ENCODE measurements at regions not wholly inside any gene's neighbourhood (a gene's known extent, or its start where the extent isn't known, plus 50 kb on each side); places are given as distances from the start of the nearest gene placed in this dataset.
A peak's percentile ranks its signal among the peaks of the same experiment; 100 is the strongest.

- no peaks in the 10 kb centered on the region for H3K27me3 ChIP-seq (ENCODE audit: insufficient read depth, low read length)
- H3K9ac ChIP-seq (ENCODE audit: low read length): no peak overlapping the region
- no peaks in the 10 kb centered on the region for H3K9me3 ChIP-seq (ENCODE audit: insufficient read depth, low read depth, low read length)
- H2BK120ac ChIP-seq (ENCODE audit: insufficient read depth, low read length, poor library complexity): no peak overlapping the region
- no peak overlapping the region for H3K4me3 ChIP-seq (ENCODE audit: low read depth, low read length)
- H2AFZ ChIP-seq (ENCODE audit: insufficient read depth, low read length, poor library complexity): no peak overlapping the region
- H4K8ac ChIP-seq (ENCODE audit: low read depth, low read length): no peak overlapping the region
- no peaks in the 10 kb centered on the region for H3K79me2 ChIP-seq (ENCODE audit: control insufficient read depth, insufficient read depth, low read length, poor library complexity)
- no peak overlapping the region for H3K27ac ChIP-seq (ENCODE audit: low read depth, low read length)
- H3K4me2 ChIP-seq (ENCODE audit: low read length): no peak overlapping the region
- no peak overlapping the region for H2BK12ac ChIP-seq (ENCODE audit: low read length)
- H3K18ac ChIP-seq (ENCODE audit: low read length): no peak overlapping the region
- no peak overlapping the region for H3K23ac ChIP-seq (ENCODE audit: low read length)
- H3K36me3 ChIP-seq (ENCODE audit: control insufficient read depth in 1 of 2, insufficient read depth in 2 of 2, low read length in 2 of 2): no peaks in the 10 kb centered on the region
- H3K4me1 ChIP-seq (ENCODE audit: control insufficient read depth in 1 of 2, insufficient read depth in 2 of 2, low read length in 2 of 2): peaks cover 0 to 3% of the 10 kb centered on the region in 2 experiments
- DNase-seq: no peak
- no CpG with 5 or more reads among the region's 3 CpGs for WGBS (ENCODE audit: extremely low coverage, insufficient coverage, insufficient read length)
- H4K12ac ChIP-seq (ENCODE audit: low read depth, low read length): no peak overlapping the region
- no peak overlapping the region for H4K91ac ChIP-seq (ENCODE audit: low read depth, low read length)
- no peak overlapping the region for H2BK5ac ChIP-seq (ENCODE audit: low read depth, low read length, poor library complexity)
- no peak overlapping the region for H3K4ac ChIP-seq (ENCODE audit: low read depth, low read length)
- H3K79me1 ChIP-seq (ENCODE audit: low read length): no peaks in the 10 kb centered on the region
- H3K14ac ChIP-seq (ENCODE audit: low read length): no peak overlapping the region
- H2AK5ac ChIP-seq (ENCODE audit: low read length): no peak overlapping the region
Measured at GRCh38 chr3:74469151-74469550, 145.3 kb downstream of the CNTN3 start.

- Histone ChIP-seq H4K8ac (ENCODE audit: low read depth, low read length) (no peak overlapping the region), H3K18ac (ENCODE audit: low read length) (no peak overlapping the region), H3K14ac (ENCODE audit: low read length) (no peak overlapping the region), H3K36me3 (ENCODE audit: control insufficient read depth in 1 of 2, insufficient read depth in 2 of 2, low read length in 2 of 2) (no peaks in the 10 kb centered on the region), H4K91ac (ENCODE audit: low read depth, low read length) (no peak overlapping the region), H4K12ac (ENCODE audit: low read depth, low read length) (no peak overlapping the region), H3K9me3 (ENCODE audit: insufficient read depth, low read depth, low read length) (no peaks in the 10 kb centered on the region), H3K23ac (ENCODE audit: low read length) (no peak overlapping the region), H3K4me1 (ENCODE audit: control insufficient read depth in 1 of 2, insufficient read depth in 2 of 2, low read length in 2 of 2) (peaks cover 0 to 5% of the 10 kb centered on the region in 2 experiments), H3K4ac (ENCODE audit: low read depth, low read length) (no peak overlapping the region), H3K9ac (ENCODE audit: low read length) (no peak overlapping the region), H3K4me3 (ENCODE audit: low read depth, low read length) (no peak overlapping the region), H3K4me2 (ENCODE audit: low read length) (no peak overlapping the region), H2AFZ (ENCODE audit: insufficient read depth, low read length, poor library complexity) (no peak overlapping the region), H2AK5ac (ENCODE audit: low read length) (no peak overlapping the region), H2BK5ac (ENCODE audit: low read depth, low read length, poor library complexity) (no peak overlapping the region), H3K27me3 (ENCODE audit: insufficient read depth, low read length) (no peaks in the 10 kb centered on the region), H3K79me2 (ENCODE audit: control insufficient read depth, insufficient read depth, low read length, poor library complexity) (no peaks in the 10 kb centered on the region), H2BK120ac (ENCODE audit: insufficient read depth, low read length, poor library complexity) (no peak overlapping the region), H2BK12ac (ENCODE audit: low read length) (no peak overlapping the region), H3K27ac (ENCODE audit: low read depth, low read length) (no peak overlapping the region), H3K79me1 (ENCODE audit: low read length) (no peaks in the 10 kb centered on the region)
- no CpG with 5 or more reads among the region's 4 CpGs for WGBS (ENCODE audit: extremely low coverage, insufficient coverage, insufficient read length)
- peak in 1 of 2 donors; percentile 57 for DNase-seq
Measured at GRCh38 chr3:74465715-74466410, 148.6 kb downstream of the CNTN3 start.

GRCh38 chr3:74463515-74463914 lies 150.9 kb downstream of the CNTN3 start:
- H3K79me2 ChIP-seq (ENCODE audit: control insufficient read depth, insufficient read depth, low read length, poor library complexity): no peaks in the 10 kb centered on the region
- WGBS (ENCODE audit: extremely low coverage, insufficient coverage, insufficient read length): no CpG with 5 or more reads among the region's 4 CpGs

GRCh38 chr3:74456166-74456565 lies 158.3 kb downstream of the CNTN3 start:
- no peak overlapping the region for H4K12ac ChIP-seq (ENCODE audit: low read depth, low read length)
- no peaks in the 10 kb centered on the region for H3K4me1 ChIP-seq (ENCODE audit: control insufficient read depth in 1 of 2, insufficient read depth in 2 of 2, low read length in 2 of 2)
- no peak overlapping the region for H4K8ac ChIP-seq (ENCODE audit: low read depth, low read length)
- H3K23ac ChIP-seq (ENCODE audit: low read length): no peak overlapping the region
- H2BK5ac ChIP-seq (ENCODE audit: low read depth, low read length, poor library complexity): no peak overlapping the region
- no peak overlapping the region for H3K14ac ChIP-seq (ENCODE audit: low read length)
- H3K36me3 ChIP-seq (ENCODE audit: control insufficient read depth in 1 of 2, insufficient read depth in 2 of 2, low read length in 2 of 2): no peaks in the 10 kb centered on the region
- no peak overlapping the region for H2BK12ac ChIP-seq (ENCODE audit: low read length)
- H2AK5ac ChIP-seq (ENCODE audit: low read length): no peak overlapping the region
- H3K18ac ChIP-seq (ENCODE audit: low read length): no peak overlapping the region
- H3K9me3 ChIP-seq (ENCODE audit: insufficient read depth, low read depth, low read length): no peaks in the 10 kb centered on the region
- H3K9ac ChIP-seq (ENCODE audit: low read length): no peak overlapping the region
- H3K4ac ChIP-seq (ENCODE audit: low read depth, low read length): no peak overlapping the region
- H4K91ac ChIP-seq (ENCODE audit: low read depth, low read length): no peak overlapping the region
- H3K4me3 ChIP-seq (ENCODE audit: low read depth, low read length): no peak overlapping the region
- no peak for DNase-seq
- no peaks in the 10 kb centered on the region for H3K79me2 ChIP-seq (ENCODE audit: control insufficient read depth, insufficient read depth, low read length, poor library complexity)
- no peaks in the 10 kb centered on the region for H3K27me3 ChIP-seq (ENCODE audit: insufficient read depth, low read length)
- H3K4me2 ChIP-seq (ENCODE audit: low read length): no peak overlapping the region
- H2AFZ ChIP-seq (ENCODE audit: insufficient read depth, low read length, poor library complexity): no peak overlapping the region
- H2BK120ac ChIP-seq (ENCODE audit: insufficient read depth, low read length, poor library complexity): no peak overlapping the region
- no peak overlapping the region for H3K27ac ChIP-seq (ENCODE audit: low read depth, low read length)
- no peaks in the 10 kb centered on the region for H3K79me1 ChIP-seq (ENCODE audit: low read length)

More at GRCh38 chr3:74463515-74463914, 150.9 kb downstream of the CNTN3 start:
- Histone ChIP-seq H3K79me1 (ENCODE audit: low read length) (no peaks in the 10 kb centered on the region), H3K27me3 (ENCODE audit: insufficient read depth, low read length) (no peaks in the 10 kb centered on the region), H3K9me3 (ENCODE audit: insufficient read depth, low read depth, low read length) (no peaks in the 10 kb centered on the region), H3K27ac (ENCODE audit: low read depth, low read length) (no peak overlapping the region), H3K36me3 (ENCODE audit: control insufficient read depth in 1 of 2, insufficient read depth in 2 of 2, low read length in 2 of 2) (no peaks in the 10 kb centered on the region), H3K18ac (ENCODE audit: low read length) (no peak overlapping the region), H2BK12ac (ENCODE audit: low read length) (no peak overlapping the region), H3K4ac (ENCODE audit: low read depth, low read length) (no peak overlapping the region), H2AFZ (ENCODE audit: insufficient read depth, low read length, poor library complexity) (no peak overlapping the region), H3K4me3 (ENCODE audit: low read depth, low read length) (no peak overlapping the region), H2BK5ac (ENCODE audit: low read depth, low read length, poor library complexity) (peak overlapping the region; percentile 21), H3K23ac (ENCODE audit: low read length) (no peak overlapping the region), H4K12ac (ENCODE audit: low read depth, low read length) (no peak overlapping the region), H3K14ac (ENCODE audit: low read length) (no peak overlapping the region), H2AK5ac (ENCODE audit: low read length) (no peak overlapping the region), H3K9ac (ENCODE audit: low read length) (no peak overlapping the region), H2BK120ac (ENCODE audit: insufficient read depth, low read length, poor library complexity) (no peak overlapping the region), H3K4me2 (ENCODE audit: low read length) (no peak overlapping the region), H3K4me1 (ENCODE audit: control insufficient read depth in 1 of 2, insufficient read depth in 2 of 2, low read length in 2 of 2) (peaks cover 0 to 5% of the 10 kb centered on the region in 2 experiments), H4K91ac (ENCODE audit: low read depth, low read length) (no peak overlapping the region), H4K8ac (ENCODE audit: low read depth, low read length) (no peak overlapping the region)
- DNase-seq: peak; percentile 36 to 86

All from trophoblast cell (in vitro differentiated cells and primary cell).